HT1080 (cell line): ENCODE measurements at regions not wholly inside any gene's neighbourhood (a gene's known extent, or its start where the extent isn't known, plus 50 kb on each side); places are given as distances from the start of the nearest gene placed in this dataset.
A peak's percentile ranks its signal among the peaks of the same experiment; 100 is the strongest.

Experiments used
- DNase-seq: peaks from one replicate; pipeline ENCODE4 v3.0.0-alpha.2; 2015; ENCODE audit warnings: low read depth

DNA sequence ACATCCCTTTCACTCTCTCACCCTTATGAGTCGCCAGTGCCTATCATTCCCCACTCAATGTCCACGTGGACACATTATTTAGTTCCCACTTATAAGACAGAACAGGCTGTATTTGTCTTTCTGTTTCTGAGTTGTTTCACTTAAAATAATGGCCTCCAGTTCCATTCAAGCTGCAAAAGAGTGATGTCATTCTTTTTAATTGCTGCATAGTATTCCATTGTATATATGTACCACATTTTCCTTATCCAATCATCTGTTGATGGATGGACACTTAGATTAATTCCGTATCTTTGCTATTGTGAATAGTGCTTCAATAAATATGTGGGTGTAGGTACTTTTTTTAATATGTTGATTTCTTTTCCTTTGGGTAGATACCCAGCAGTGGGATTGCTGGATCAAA lies 79.1 kb downstream of the ZNF365 start:
- DNase-seq, result no peak

DNA sequence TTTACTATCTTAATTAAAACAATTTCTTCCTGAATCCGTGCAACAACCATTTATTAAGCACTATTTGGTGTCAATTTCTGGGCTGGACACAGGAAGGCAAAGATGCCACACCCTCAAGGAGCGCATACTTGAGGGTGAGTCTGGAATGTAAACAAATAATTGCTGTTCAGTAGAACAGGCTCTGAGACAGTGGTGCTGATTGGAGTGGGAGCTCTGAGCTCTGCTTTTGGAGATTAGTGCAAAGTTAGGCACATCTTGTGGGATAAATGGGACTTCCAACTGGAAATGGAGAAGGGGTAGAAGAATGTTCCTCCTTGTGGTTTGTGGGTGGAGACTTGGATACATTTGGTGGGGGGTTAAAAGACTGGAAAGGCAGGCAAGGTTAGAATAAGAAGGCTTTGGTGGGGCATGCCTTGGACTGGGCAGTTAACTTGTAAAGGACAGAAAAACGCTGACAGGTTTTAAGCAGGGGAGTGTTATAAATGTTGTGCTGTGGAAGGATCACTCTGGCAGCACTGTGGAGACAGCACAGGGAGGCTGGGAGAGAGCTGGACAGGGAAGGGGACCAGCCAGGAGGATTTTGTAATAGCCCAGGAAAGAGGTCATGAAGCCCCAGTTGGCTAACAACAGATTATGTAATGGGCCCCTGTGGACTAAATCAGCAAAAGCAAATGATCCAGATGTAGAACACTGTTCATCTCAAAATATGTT lies 80.7 kb downstream of the ZNF365 start:
- DNase-seq, result peak; percentile 70

DNA sequence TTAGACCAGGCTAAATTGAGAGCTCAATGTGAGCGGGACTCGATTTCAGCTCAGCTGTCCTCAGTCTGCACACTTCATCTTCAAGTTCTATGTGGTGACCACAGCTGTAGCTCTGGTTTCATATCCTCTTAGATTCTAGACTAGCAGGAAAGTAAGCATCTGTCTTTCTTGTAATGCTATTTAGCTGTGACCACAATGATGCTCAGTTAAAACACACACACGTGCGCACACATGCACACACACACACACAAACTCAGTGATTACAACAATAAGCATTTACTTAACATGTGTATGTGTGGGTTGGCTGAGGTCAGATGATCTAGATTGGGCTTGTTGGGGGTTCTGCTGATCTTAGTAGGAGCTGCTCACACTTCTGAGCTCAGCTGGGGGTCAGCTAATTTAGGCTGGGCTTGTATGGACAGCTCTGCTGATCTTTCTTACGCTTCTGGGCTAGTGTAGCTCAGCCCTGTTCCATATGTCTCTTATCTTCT lies 82.5 kb downstream of the ZNF365 start:
- no peak for DNase-seq

DNA sequence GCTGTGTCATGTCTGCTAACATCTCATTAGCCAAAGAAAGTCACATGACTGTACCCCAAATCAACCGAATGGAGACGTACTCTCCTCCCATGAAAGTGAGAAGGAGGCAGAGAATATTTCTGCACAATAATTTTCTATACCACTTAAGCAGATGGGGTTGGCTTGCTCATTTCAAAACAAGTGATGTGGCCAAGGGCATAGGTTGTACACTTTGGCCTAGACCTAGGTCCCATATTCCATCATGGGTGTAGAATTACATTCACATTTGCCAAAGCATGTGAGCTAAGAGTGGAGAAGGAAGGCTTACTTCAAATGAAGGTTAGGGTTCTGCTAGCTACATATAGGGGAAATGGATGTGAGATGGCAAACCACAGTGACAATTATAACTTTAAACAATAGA lies 83.0 kb downstream of the ZNF365 start:
- no peak for DNase-seq

DNA sequence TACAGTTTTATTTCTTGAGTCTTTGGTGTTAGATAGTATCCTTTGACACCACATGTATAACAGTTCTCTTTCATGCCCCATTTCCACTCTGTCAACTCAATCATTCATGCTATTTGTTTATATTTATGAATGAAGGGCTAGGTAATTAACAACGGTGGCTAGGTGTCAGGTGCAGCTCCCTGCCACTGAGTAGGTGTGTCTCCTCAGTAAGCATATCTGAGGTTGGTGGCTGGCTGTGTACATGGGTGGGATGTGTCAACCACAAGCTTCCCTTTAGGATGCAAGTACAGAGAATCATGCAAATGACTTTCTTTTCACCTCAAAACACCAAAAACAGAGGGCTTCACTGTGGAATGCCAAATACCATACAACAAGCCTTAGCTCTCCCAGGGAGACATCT lies 83.4 kb downstream of the ZNF365 start:
- no peak for DNase-seq

DNA sequence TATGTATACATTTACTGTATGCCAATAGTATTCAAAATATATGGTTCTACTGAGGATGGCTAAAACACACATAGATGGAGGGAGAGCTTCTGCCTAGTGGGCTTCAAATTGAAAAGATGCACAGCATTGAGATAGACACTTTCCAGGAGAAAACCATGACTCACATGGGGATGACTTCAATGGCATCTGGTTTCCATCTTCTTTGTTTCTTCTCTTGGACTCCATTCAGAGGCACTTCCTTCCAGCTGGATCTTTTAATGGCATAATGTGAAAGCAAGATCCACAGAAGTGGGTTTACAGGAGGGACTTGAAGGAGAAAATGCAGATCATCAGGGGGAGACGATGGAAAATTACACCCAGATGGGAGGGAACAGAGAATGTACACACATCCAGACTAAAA lies 84.9 kb downstream of the ZNF365 start:
- peak; percentile 62 for DNase-seq

DNA sequence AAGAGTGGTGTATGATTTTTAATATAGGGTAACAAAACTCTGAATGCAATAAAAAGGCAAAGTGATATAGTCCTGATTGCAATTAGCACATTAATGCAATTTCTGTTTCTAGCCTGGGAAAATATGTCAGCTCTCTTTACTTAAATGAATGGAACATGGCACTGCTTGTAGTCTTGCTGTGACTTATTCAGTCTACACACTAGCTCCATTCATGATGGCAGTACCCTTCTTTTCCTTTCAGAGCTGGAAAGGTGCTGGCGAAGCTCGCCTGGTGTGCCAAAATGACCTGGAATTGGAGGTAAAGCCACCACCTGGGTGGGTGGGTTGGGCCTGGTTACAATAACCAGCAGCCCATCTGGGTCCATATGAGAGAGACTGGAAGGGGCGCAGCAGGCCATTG lies 85.3 kb downstream of the ZNF365 start:
- DNase-seq, result no peak

DNA sequence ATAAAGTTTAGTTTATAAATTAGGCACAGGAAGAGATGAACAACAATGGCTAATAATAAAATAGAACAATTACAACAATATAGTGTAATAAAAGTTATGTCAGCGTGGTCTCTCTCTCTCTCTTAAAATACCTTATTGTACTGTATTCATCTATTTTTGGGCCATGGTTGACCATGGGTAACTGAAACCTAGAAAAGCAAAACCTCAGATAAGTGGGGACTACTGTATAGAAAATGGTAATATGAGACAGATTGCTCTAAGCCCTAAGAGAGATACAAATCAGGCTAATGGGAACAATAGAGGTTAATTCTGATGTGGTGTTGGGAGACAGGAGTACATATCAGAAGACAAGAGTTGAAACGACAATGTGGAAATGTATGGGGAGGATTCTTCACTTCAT lies 86.2 kb downstream of the ZNF365 start:
- DNase-seq, result no peak

DNA sequence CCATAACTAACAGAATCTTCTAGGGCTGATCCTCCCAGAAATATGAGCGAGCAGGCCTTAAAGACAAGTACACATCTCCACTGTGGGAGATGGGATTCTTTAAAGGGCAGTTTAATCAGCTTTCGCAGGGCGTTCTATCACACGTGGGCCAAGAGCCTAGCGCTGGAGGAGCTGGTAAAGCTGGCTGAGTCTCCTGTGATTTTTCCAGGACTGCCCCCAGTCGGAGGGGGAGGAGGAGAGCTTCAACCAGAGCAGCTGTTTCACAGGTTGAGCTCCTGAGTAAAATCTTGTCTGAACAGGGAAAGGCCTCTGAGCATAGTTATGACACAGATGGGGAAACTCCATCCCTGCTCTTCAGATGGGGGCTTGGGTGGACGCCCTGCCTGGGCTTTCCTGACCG lies 87.0 kb downstream of the ZNF365 start:
- DNase-seq, result no peak

DNA sequence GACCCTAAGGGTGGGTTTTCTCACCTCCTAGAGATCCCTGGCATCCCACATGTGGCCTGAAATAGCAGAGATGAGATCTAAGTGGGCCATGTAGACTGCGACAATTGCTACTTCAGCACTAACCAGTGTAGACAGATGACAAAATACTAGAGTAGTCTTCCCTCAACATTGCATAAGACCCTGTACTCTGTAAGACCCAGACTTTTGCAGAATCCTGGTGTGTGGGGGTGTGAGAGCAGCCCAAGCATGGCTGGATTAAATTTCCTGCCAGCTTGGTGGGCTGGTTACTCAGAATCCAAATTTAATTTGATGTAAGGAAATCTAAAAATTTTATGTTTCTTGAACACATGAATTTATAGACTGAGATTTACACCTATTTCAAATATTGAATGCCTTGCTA lies 88.3 kb downstream of the ZNF365 start:
- no peak for DNase-seq

DNA sequence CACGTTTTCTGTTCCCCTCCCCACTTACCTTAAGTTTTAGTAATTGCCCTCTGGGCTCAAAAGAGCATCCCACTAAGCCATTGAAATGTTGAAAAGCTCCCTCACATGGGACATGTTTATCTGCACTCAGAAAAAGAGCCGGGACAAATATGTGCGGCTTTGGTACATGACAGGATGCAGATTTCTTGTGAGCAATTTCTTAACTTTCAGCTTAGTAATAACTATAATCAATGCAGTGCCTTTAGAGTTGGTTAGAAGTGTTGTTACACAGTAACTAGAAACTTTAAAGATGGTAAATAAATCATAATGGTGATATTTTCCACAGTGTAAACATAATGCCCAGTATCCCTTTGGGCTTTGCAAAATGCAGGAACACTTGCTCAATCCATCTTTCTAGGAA lies 89.2 kb downstream of the ZNF365 start:
- no peak for DNase-seq

DNA sequence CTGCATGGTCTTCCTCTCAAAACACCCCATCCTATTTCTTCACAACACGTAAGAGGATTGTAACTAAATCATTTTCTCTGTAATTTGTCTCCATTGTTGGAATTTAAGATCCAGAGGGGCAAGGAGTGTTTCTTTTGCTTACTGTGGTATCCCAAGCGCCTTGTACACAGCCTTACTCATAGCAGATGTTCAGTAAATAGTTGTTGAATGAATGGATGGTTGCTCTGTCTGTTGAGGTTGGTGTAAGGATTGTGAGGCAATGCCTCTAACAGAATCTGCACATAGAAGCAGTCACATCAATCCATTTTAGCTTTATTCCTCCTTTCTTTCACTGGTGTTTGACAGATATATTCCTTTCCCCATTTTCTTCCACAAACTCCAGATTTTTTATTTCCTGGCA lies 90.1 kb downstream of the ZNF365 start:
- no peak for DNase-seq

DNA sequence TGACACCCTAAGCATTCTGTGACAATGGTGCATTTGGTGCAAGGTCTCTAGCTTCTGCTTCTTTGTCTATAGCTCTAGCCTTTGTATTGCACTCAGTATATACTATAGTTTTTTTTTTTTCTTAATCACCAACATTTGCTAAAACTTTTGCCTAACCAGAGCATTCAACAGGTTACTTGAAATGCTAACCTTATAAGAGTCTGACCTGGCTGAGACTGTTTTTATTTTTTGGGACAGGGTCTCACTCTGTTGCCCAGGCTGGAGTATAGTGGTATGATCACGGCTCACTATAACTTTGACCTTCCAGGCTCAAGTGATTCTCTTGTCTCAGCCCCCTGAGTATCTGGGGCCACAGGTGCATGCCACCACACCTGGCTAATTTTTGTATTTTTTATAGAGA lies 92.4 kb downstream of the ZNF365 start:
- DNase-seq, result no peak

DNA sequence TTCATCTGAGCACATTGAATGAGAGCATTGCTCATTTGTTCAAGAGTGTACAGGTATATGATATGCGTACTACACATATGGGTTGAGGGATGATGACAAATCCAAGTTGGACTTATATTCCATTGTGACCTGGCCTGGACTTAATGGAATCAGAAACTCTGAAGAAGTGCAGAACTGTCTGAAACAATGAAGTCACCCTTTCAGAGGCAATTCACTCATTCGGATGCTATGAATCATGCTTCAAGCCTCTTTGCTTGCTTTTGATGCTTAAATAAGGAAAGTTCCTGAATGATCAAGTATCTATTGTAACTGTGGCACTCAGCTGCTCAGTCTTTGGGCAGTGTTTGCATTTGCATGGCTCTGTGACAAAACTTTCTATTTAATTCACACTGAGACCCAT lies 93.4 kb downstream of the ZNF365 start:
- peak; percentile 21 for DNase-seq

DNA sequence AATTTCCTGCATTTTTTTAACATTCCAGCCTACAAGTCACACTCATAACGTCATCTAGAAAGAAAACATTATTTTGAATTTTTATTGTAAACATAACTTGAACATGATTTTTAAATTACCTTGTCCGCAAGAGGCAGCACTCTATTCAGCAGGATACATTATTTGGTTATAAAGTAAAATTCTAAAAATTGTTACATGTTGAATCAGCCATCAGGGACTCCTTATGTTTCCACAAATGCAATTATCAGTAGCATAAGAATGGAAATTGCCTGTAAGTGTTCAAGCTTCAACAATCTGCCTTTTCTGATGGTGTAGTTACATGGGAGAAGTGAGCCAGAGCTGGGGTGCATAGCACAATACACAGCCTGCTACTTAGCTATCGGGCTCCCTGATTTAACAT lies 97.5 kb downstream of the ZNF365 start:
- DNase-seq, result no peak

DNA sequence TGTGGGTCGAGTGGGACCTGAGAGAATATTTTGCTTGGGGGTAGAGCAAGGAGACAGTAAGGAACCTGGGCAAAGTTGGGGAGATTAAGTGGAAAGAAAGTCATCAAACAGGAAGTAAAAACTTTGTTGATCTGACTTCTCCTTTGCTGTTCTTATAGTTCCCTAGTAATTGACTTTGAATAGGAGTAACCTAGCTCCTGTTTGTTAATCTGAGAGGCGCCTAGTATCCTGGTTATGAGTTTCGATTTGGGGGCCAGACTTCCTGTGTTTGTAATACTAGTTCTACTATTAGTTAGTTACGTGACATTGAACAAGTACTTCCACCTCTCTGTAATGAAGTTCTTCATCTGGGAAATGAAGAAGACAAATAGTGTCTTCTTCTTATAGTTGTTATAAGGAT lies 99.1 kb downstream of the ZNF365 start:
- DNase-seq, result no peak

DNA sequence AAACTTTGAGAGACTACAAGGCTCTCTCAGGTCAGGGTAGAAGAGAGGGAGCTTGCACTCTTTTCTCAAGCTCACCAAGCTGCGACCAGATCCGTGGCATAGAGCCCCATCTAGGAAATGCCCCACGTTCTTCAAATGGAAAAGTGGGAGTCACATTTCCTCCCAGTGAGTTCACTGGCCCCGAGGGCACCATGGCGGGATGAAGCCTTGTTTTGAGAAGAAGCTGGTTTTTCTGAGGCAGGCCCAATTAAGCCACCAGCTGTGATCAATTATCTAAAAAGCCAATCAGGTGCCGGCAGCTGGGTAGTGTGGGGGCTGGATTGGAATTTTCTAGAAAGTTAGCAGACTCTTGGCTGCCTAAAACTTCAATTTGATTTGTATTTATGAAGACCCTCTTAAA lies 101.4 kb downstream of the ZNF365 start:
- no peak for DNase-seq

DNA sequence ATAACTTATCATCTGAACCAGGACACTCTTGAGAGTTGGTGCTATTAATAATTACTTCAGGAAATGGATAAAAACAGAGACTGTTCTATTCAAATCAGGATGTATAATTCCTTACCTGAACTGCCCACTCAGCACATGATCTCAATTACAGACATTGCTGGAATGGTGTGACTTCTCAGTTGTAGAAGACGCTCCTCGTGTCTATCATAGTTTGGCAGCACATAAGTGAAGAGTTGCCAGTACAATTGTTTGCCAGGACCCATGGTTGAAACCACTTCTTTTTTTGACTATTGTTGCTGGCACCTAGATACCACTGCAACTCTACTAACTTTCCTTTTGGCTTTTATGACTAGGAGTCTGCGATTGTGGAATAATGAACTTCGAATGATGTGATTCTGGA lies 105.4 kb downstream of the ZNF365 start:
- no peak for DNase-seq

DNA sequence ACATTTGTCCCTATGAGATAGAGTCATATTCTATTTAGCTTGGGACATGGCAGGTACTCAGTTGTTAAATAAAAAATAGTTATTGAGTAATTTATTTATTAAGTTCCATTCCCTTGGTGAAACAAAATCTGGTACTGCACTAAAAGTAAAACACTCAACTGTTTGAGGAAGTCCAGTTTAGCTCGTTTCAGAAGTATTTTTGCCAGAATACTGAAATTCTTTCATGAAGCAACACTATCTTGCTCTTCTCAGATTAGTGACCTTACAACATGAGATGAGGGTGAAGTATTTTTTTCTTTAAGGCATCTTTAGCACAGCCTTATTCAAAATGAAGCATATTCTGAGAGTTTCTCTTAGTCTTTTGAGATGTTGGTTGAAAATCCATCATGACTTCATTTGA lies 106.0 kb downstream of the ZNF365 start:
- no peak for DNase-seq

DNA sequence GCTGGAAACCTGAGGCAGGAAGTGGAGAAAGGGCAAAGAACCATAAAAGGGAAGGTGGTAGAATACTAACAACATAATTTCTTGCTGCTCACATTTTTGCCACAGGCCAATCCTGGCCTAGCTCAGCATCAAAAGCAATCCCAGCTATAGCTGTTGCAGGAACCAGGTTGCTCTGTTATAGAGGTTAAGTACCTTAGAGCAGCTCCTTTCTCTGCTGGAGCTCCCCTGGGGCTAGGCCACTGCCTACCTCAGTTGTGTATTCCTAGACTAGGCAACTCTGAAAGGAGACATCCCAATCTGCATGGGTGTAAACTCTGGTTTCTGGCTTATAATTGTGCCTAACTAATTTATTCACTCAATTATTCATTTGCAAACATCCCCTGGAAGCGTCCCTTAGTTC lies 108.4 kb downstream of the ZNF365 start:
- DNase-seq, result no peak

DNA sequence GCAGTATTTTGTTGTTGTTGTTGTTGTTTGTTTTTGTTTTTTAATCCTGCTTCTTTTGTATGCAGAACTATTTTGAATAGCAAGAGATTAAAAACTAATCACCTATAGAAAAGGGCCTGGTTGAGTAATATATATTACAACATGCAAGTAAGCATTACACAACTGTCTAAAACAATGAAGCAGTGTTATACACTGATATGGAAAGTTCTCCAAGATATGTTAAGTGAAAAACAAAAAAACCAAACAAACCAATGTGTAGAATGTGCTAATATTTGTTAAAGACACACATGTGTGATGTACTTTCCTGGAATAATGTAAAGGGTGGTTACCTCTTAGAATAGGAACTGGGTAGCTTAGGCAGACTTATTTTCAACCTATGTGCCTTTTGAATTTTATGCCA lies 117.4 kb downstream of the ZNF365 start:
- DNase-seq, result no peak

DNA sequence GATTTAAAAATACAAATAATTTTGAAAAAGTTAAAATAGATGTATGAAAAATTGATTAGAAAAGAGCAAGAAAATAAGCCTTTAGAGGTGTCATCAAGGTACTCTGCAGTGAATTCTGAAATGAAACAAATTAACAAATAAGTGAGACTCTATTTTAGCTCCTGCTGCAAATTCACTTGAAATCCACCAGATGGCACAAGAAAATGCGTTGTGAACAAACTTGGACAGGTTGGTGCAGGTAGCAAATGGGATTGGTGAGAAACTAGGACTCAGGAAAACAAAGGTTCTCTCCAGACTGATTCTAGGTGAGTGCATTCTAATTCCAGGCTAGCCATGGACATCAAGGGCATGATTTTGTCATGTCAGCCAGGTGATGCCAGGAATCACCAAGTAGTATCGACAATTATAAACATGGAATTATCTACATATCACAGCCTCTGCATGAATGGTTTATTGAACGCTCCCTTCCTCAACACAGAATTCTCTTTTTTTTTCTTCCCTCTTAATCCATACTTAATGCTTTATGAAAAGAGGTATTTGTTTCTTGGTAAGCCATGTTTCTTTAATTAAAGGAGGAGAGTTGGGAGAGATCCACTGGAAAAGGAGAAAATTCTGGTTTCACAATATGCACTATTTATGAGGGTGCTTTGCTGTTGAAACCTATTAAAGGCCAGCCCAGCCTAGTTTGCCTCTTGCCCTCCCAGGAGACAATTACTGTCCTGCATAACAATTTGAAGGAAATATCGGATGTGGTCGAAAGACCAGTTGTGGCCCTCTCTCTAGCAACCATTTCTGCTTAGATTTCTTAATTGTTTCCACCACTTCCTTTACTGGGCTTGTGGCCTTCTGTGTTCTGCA lies 118.1 kb downstream of the ZNF365 start:
- no peak for DNase-seq

DNA sequence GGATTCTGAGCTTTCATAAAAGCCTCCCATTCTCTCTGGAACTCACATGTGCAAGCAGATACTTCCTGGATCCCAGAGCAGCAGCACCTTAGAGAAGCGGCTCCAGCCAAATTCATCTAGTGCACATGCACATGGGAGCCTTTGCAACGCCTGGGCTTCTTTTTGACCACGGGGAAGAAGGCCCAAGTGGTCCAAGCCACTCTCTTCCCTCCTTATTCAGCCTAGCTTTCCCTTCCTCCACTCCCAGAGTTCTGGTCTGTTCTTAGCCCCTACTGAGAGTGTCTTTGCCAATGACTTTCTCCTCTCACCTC lies 118.7 kb downstream of the ZNF365 start:
- no peak for DNase-seq
